ENCODE measurements at regions not wholly inside any gene's neighbourhood (a gene's known extent, or its start where the extent isn't known, plus 50 kb on each side); places are given as distances from the start of the nearest gene placed in this dataset.

DNA sequence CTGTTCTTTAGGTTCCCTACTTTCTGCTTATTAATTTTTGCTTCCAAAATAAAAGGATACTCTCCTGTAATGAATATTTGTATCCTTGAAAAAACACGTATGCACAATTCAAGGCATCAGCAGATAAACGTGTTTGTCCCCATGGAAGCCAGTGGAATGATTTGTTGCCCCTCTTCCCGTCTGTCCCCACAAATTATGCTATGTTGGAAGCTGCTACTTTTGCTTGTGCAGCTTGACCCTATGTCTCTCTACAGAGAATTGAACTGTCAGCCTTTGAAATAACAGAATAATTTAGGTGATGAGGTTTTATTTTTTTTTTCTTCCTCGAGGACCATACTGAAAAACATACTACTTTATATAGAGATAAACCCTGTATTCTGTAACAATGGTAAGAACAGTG, 401.5 kb upstream of the GOLIM4 start:
- no peak for TF ChIP-seq RAD21 (IDR thresholded peaks at IDR 0.05; ENCODE audit: low read depth)
- TF ChIP-seq EP300 (IDR thresholded peaks at IDR 0.05; ENCODE audit: borderline replicate concordance) = no peak
- no peak for TF ChIP-seq FOXM1 (IDR thresholded peaks at IDR 0.05; ENCODE audit: borderline replicate concordance, low read depth)
- TF ChIP-seq TCF12 (IDR thresholded peaks at IDR 0.05; ENCODE audit: low read depth) = no peak
- TF ChIP-seq MAX (IDR thresholded peaks at IDR 0.05) = no peak
- TF ChIP-seq CEBPB (IDR thresholded peaks at IDR 0.05) = no peak
- no peak for TF ChIP-seq EGR1 (IDR thresholded peaks at IDR 0.05)
- TF ChIP-seq TAF1 (IDR thresholded peaks at IDR 0.05; ENCODE audit: low read depth) = no peak
- TF ChIP-seq TEAD4 (IDR thresholded peaks at IDR 0.05) = no peak
- TF ChIP-seq ZBTB7A (IDR thresholded peaks at IDR 0.05; ENCODE audit: low read depth) = no peak
- no peak for TF ChIP-seq NFIC (IDR thresholded peaks at IDR 0.05)
- no peak for TF ChIP-seq YY1 (IDR thresholded peaks at IDR 0.05; ENCODE audit: low read depth)
- TF ChIP-seq, protein P1, sequence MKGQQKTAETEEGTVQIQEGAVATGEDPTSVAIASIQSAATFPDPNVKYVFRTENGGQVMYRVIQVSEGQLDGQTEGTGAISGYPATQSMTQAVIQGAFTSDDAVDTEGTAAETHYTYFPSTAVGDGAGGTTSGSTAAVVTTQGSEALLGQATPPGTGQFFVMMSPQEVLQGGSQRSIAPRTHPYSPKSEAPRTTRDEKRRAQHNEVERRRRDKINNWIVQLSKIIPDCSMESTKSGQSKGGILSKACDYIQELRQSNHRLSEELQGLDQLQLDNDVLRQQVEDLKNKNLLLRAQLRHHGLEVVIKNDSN (IDR thresholded peaks at IDR 0.05) = no peak
